Mammary epithelial cell (primary cell): ENCODE measurements at regions not wholly inside any gene's neighbourhood (a gene's known extent, or its start where the extent isn't known, plus 50 kb on each side); places are given as distances from the start of the nearest gene placed in this dataset.

Experiments used
- EZH2 ChIP-seq: IDR thresholded peaks from 2 replicates; pipeline ENCODE4 v1.6.1; 2012; ENCODE audit warnings: low read length, inconsistent platforms, borderline replicate concordance
- TF ChIP-seq, protein P1 (sequence below), 2 donors: IDR thresholded peaks in 1 of 2; conservative IDR thresholded peaks in 1 of 2; 2 replicates each; pipeline ENCODE4 v1.5.1; 2011 to 2012; ENCODE audit warnings: inconsistent platforms in 2 of 2, low read length in 2 of 2, mild to moderate bottlenecking in 2 of 2, control low read depth in 1 of 2, low read depth in 1 of 2; ENCODE audit not compliant: insufficient read depth in 1 of 2; ENCODE audit errors: extremely low read depth in 1 of 2

DNA sequence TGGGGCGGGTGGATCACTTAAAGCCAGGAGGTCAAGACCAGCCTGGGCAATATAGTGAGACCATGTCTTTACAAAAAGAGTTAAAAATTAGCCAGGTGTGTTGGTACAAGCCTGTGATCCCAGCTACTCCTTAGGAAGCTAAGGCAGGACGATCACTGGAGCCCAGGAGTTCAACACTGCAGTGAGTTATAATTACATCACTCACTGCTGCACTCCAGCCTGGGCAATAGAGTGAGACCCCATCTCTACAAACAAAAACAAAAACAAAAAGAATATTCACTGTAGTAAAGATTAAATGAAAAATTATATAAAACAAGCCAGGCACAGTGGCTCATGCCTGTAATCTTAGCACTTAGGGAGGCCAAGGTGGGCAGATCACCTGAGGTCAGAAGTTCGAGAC lies 1047.6 kb upstream of the AUTS2 start:
- TF ChIP-seq, protein P1, sequence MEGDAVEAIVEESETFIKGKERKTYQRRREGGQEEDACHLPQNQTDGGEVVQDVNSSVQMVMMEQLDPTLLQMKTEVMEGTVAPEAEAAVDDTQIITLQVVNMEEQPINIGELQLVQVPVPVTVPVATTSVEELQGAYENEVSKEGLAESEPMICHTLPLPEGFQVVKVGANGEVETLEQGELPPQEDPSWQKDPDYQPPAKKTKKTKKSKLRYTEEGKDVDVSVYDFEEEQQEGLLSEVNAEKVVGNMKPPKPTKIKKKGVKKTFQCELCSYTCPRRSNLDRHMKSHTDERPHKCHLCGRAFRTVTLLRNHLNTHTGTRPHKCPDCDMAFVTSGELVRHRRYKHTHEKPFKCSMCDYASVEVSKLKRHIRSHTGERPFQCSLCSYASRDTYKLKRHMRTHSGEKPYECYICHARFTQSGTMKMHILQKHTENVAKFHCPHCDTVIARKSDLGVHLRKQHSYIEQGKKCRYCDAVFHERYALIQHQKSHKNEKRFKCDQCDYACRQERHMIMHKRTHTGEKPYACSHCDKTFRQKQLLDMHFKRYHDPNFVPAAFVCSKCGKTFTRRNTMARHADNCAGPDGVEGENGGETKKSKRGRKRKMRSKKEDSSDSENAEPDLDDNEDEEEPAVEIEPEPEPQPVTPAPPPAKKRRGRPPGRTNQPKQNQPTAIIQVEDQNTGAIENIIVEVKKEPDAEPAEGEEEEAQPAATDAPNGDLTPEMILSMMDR (conservative IDR thresholded peaks at IDR 0.05 in 1 of 2, IDR thresholded peaks at IDR 0.05 in 1 of 2; ENCODE audit: extremely low read depth in 1 of 2, insufficient read depth in 1 of 2, low read depth in 1 of 2, low read length in 2 of 2) = no peak
- TF ChIP-seq EZH2 = no peak
